HG03175 (cell line): ENCODE measurements at regions not wholly inside any gene's neighbourhood (a gene's known extent, or its start where the extent isn't known, plus 50 kb on each side); places are given as distances from the start of the nearest gene placed in this dataset.
"Not testable (repeated sequence)": the region's sequence is repeated elsewhere in the genome, so short reads cannot be mapped to it uniquely, and the experiment has no call there.

ENCODE experiments used
- ATAC-seq: cut with Tn5 transposase; IDR thresholded peaks from one replicate; pipeline ENCODE4 v1.9.1; 2021; ENCODE audit warnings: mild to moderate bottlenecking, moderate library complexity; ENCODE audit not compliant: unreplicated experiment

GRCh38 chr2:189308056-189308790 is 128.7 kb upstream of the COL5A2 start:
- ATAC-seq = no peak

GRCh38 chr2:189309331-189309730 is 129.8 kb upstream of the COL5A2 start:
- no peak for ATAC-seq

DNA sequence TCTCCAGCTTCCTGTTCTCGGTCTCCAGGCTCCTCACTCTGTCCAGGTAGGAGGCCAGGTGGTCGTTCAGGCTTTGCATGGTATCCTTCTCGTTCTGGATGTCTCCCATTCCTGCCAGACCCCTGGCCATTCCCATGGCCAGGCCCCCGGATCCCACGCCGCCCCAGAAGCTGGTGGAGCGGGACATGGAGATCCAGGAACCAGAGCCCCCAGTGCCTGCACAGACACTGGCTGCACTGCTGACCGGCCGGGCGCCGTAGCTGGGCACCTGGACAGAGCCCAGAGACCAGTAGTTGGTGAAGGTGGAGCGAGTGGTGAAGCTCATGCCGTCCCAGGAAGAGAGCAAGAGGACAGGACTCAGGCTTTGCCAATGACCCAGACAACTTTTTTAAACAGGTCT is 129.1 kb upstream of the WDR75 start:
- ATAC-seq = no peak

GRCh38 chr2:189312643-189313042 is 128.6 kb upstream of the WDR75 start:
- ATAC-seq = no peak

DNA sequence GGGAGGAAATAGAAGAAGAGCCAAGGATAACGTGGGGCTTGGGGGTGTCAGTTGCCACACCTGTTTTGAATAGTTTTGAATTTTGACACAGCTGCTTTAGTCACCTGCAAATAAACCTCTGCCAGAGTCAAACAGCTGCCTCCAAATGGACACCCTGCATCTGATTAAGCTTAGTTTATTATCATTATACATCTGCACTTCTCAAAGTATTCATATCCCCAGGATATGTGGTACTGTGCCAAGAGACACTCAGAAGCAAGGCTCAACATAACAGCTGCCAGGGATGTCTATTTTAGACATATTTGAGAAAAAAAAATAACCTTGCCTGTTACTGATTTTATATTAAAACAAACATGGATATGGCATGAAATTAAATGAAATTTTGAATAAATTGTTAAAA is 122.5 kb upstream of the WDR75 start:
- ATAC-seq = no peak

GRCh38 chr2:189319424-189319823 is 121.8 kb upstream of the WDR75 start:
- ATAC-seq = not testable (repeated sequence)

DNA sequence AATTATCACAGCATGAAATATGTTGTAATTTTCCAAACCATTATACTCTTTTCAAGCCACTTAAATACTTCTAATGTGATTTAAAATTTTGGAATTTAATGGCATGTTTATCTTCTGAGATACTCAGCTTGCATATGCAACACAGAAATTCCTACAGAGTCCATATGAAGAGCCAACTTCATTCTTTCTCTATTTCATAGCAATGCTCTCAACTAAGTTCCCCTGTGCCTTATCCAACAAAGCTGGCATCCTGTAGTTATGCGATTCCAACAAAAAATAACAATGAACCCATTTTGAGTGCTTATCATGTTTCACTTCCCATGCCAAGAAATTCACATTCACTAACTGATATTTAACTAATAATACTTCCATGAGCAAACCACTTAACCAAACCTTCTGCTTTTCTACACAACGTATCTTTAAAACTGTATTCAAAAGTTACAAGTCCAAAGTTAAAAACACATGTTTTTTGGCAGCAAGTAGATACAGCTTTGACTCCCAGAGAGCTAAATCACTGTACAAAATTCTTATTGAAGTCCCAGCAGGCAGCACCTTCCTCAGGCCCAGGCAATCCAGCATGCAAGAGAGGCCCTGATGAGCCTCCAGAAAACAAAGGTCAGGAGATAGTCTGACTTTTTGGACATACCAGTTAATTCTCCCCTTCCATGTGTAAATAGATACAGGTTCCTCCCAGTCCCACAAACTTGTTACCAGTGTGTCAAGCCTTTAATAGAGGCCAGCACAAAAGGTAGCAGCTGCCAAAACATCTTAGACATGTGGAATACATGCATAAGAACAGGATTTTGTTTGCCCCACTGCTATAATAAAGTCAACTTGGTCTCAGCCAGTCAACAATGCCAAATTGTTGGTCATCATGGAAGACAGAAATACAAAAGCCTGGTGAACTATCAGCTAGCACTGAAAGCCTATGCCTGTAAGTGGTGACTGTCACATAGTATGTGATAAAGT is 113.1 kb upstream of the WDR75 start:
- no peak for ATAC-seq

GRCh38 chr2:189328848-189329245 is 112.4 kb upstream of the WDR75 start:
- no peak for ATAC-seq

GRCh38 chr2:189336276-189336975 is 104.8 kb upstream of the WDR75 start:
- no peak for ATAC-seq

- ATAC-seq = no peak
Measured at GRCh38 chr2:189337656-189338055, 103.6 kb upstream of the WDR75 start.

DNA sequence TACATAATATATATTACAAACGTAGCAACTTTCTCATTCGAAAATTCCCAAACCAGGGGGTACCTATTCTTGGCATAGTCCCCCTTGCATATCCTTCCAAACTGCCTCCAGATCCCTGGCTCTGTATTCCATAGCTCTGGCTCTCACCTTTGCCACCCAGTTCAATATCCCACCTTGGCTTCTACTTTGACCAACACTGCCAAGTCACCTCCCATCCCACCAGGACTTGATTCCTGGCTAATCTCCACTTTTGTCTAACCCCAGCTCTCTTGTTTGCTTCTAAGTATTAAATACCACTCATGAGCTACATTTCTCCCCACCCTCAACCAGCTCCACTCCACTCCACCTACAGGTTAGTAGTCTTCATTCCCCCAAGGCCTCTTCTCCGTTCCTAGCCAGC is 103.2 kb upstream of the WDR75 start:
- no peak for ATAC-seq

DNA sequence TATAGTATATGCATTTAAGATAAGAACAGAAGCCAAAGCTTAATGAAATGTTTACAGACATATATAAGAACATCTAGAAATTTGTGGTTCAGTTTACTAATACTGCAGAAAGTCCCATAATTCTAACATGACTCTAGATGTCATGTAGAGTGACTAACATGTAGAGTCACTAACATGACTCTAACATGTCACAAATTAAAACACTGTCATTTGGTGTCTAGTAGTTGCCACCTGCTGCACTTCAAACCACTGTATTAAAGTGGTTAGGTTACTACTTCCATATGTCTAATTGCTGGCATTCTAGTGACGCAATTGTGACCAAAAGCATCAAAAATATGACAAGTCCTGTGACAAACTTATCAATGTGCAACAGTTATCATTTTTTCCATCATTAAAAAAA is 100.2 kb upstream of the WDR75 start:
- ATAC-seq = no peak

GRCh38 chr2:189344043-189344442 is 97.2 kb upstream of the WDR75 start:
- ATAC-seq = no peak

- ATAC-seq = peak; percentile 69
Measured at GRCh38 chr2:189347540-189347939, 93.7 kb upstream of the WDR75 start.

DNA sequence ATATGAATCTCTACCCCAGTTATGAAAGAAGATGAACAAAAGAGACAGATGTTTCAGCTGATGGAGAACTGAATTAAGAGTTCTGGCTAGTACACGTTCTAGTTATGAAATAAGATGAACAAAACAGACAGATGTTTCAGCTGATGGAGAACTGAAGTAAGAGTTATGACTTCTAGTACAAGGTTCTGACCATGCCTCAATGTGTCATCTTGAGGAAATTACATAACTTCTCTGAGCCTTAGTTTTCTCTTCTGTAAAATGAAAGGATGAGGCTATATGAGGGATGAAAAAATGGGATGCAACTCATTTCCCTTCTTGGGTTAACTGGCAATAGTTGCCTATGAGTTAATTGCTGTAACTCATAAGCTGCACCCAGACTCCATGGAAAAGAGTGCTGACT is 92.9 kb upstream of the WDR75 start:
- ATAC-seq = no peak

- ATAC-seq = no peak
Measured at GRCh38 chr2:189350540-189351209, 90.6 kb upstream of the WDR75 start.

GRCh38 chr2:189351933-189352332 is 89.3 kb upstream of the WDR75 start:
- ATAC-seq = not testable (repeated sequence)

GRCh38 chr2:189357375-189357774 is 83.9 kb upstream of the WDR75 start:
- ATAC-seq = not testable (repeated sequence)

- ATAC-seq = no peak
Measured at GRCh38 chr2:189360861-189361260, 80.4 kb upstream of the WDR75 start.

GRCh38 chr2:189362283-189362682 is 79.0 kb upstream of the WDR75 start:
- no peak for ATAC-seq

- no peak for ATAC-seq
Measured at GRCh38 chr2:189363559-189363958, 77.7 kb upstream of the WDR75 start.
